ENCODE measurements at regions not wholly inside any gene's neighbourhood (a gene's known extent, or its start where the extent isn't known, plus 50 kb on each side); places are given as distances from the start of the nearest gene placed in this dataset.

DNA sequence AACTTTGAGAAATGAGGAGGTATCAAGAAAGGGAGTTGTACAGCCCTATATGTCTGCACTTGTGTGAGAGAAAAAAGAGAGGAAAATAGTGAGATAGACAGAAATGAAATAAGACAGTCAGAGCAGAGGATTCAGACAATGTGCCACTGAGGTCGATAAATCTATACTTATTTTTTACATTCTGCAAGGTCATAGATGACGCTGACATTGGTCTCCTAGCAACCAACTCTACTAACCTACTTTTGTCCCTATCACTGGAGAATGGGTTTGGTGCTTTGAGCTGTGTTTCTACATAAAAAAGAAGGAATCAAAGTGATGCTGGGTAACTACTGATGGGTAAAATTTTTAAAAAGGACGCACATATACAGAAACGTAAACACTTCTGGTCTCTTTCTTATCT lies 573.3 kb upstream of the RORB start:
- TF ChIP-seq POLR2AphosphoS5 (IDR thresholded peaks at IDR 0.05; ENCODE audit: low read depth, low read length): no peak
- TF ChIP-seq, protein P1, sequence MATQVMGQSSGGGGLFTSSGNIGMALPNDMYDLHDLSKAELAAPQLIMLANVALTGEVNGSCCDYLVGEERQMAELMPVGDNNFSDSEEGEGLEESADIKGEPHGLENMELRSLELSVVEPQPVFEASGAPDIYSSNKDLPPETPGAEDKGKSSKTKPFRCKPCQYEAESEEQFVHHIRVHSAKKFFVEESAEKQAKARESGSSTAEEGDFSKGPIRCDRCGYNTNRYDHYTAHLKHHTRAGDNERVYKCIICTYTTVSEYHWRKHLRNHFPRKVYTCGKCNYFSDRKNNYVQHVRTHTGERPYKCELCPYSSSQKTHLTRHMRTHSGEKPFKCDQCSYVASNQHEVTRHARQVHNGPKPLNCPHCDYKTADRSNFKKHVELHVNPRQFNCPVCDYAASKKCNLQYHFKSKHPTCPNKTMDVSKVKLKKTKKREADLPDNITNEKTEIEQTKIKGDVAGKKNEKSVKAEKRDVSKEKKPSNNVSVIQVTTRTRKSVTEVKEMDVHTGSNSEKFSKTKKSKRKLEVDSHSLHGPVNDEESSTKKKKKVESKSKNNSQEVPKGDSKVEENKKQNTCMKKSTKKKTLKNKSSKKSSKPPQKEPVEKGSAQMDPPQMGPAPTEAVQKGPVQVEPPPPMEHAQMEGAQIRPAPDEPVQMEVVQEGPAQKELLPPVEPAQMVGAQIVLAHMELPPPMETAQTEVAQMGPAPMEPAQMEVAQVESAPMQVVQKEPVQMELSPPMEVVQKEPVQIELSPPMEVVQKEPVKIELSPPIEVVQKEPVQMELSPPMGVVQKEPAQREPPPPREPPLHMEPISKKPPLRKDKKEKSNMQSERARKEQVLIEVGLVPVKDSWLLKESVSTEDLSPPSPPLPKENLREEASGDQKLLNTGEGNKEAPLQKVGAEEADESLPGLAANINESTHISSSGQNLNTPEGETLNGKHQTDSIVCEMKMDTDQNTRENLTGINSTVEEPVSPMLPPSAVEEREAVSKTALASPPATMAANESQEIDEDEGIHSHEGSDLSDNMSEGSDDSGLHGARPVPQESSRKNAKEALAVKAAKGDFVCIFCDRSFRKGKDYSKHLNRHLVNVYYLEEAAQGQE (IDR thresholded peaks at IDR 0.05; ENCODE audit: insufficient read depth in 1 of 2, low read depth in 2 of 2, low read length in 2 of 2): no peak
- no peak for TF ChIP-seq SIN3A (IDR thresholded peaks at IDR 0.05; ENCODE audit: borderline replicate concordance, insufficient read depth, low read length)

Data from PFSK-1 (cell line).